ENCODE measurements at regions not wholly inside any gene's neighbourhood (a gene's known extent, or its start where the extent isn't known, plus 50 kb on each side); places are given as distances from the start of the nearest gene placed in this dataset.

- no peaks in the 10 kb centered on the region for H3K27me3 ChIP-seq (ENCODE audit: control insufficient read depth in 5 of 5, insufficient read depth in 4 of 5, low read length in 5 of 5)
- H3K9me3 ChIP-seq (ENCODE audit: control insufficient read depth in 5 of 5, low read length in 5 of 5): peaks cover 0 to 2% (median 0%) of the 10 kb centered on the region in 5 donors
- H3K4me1 ChIP-seq (ENCODE audit: control insufficient read depth in 5 of 5, insufficient read depth in 5 of 5, low read length in 5 of 5): peaks cover 10 to 32% (median 23%) of the 10 kb centered on the region in 5 donors
- H3K36me3 ChIP-seq (ENCODE audit: control insufficient read depth in 5 of 5, insufficient read depth in 5 of 5, low read length in 5 of 5): no peaks in the 10 kb centered on the region
- H3K9ac ChIP-seq (ENCODE audit: low read length in 5 of 5): no peak overlapping the region
- peak overlapping the region; percentile 91 for H3K27ac ChIP-seq (ENCODE audit: low read depth, low read length)
- no peak overlapping the region for H3K4me3 ChIP-seq (ENCODE audit: low read depth in 1 of 5, low read length in 5 of 5)
Measured at GRCh38 chr9:88653911-88654310, 118.9 kb downstream of the NXNL2 start.

DNA sequence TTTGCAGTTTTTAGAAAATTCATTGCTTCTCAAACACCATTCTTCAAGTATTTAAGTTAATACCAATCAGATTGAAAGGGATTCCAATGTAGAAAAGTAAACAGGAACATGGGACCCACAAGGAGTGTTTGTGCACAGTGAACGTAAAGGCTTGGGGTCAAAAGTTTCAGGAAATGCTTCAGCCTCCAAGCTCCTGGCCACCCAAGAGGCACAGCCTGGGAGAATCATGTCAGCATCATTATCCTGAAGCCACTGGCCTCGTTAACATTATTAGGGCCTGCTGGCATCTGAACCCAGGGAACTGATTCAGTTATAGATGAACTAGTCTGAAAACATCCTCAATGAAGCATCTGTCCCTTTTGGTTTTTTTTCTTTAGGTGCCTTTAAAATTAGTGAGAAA lies 122.9 kb downstream of the NXNL2 start:
- Histone ChIP-seq H3K27ac (ENCODE audit: low read depth, low read length) (peak overlapping the region; percentile 2), H3K9me3 (ENCODE audit: control insufficient read depth in 5 of 5, low read length in 5 of 5) (no peaks in the 10 kb centered on the region), H3K27me3 (ENCODE audit: control insufficient read depth in 5 of 5, insufficient read depth in 4 of 5, low read length in 5 of 5) (no peaks in the 10 kb centered on the region), H3K9ac (ENCODE audit: low read length in 5 of 5) (peak overlapping the region in 1 of 5 donors; percentile 60), H3K36me3 (ENCODE audit: control insufficient read depth in 5 of 5, insufficient read depth in 5 of 5, low read length in 5 of 5) (no peaks in the 10 kb centered on the region), H3K4me1 (ENCODE audit: control insufficient read depth in 5 of 5, insufficient read depth in 5 of 5, low read length in 5 of 5) (peaks cover 5 to 21% (median 14%) of the 10 kb centered on the region in 5 donors), H3K4me3 (ENCODE audit: low read depth in 1 of 5, low read length in 5 of 5) (no peak overlapping the region)

GRCh38 chr9:88658311-88658822 lies 123.4 kb downstream of the NXNL2 start:
- no peaks in the 10 kb centered on the region for H3K36me3 ChIP-seq (ENCODE audit: control insufficient read depth in 5 of 5, insufficient read depth in 5 of 5, low read length in 5 of 5)
- no peaks in the 10 kb centered on the region for H3K27me3 ChIP-seq (ENCODE audit: control insufficient read depth in 5 of 5, insufficient read depth in 4 of 5, low read length in 5 of 5)
- H3K9ac ChIP-seq (ENCODE audit: low read length in 5 of 5): peak overlapping the region in 1 of 5 donors; percentile 60
- peak overlapping the region; percentile 2 for H3K27ac ChIP-seq (ENCODE audit: low read depth, low read length)
- H3K9me3 ChIP-seq (ENCODE audit: control insufficient read depth in 5 of 5, low read length in 5 of 5): no peaks in the 10 kb centered on the region
- H3K4me3 ChIP-seq (ENCODE audit: low read depth in 1 of 5, low read length in 5 of 5): no peak overlapping the region
- peaks cover 5 to 16% (median 9%) of the 10 kb centered on the region in 5 donors for H3K4me1 ChIP-seq (ENCODE audit: control insufficient read depth in 5 of 5, insufficient read depth in 5 of 5, low read length in 5 of 5)

GRCh38 chr9:88659126-88659525 lies 124.1 kb downstream of the NXNL2 start:
- peaks cover 0 to 2% (median 0%) of the 10 kb centered on the region in 5 donors for H3K9me3 ChIP-seq (ENCODE audit: control insufficient read depth in 5 of 5, low read length in 5 of 5)
- no peak overlapping the region for H3K9ac ChIP-seq (ENCODE audit: low read length in 5 of 5)
- no peak overlapping the region for H3K27ac ChIP-seq (ENCODE audit: low read depth, low read length)
- H3K4me1 ChIP-seq (ENCODE audit: control insufficient read depth in 5 of 5, insufficient read depth in 5 of 5, low read length in 5 of 5): peaks cover 2 to 8% (median 3%) of the 10 kb centered on the region in 5 donors
- no peak overlapping the region for H3K4me3 ChIP-seq (ENCODE audit: low read depth in 1 of 5, low read length in 5 of 5)
- H3K27me3 ChIP-seq (ENCODE audit: control insufficient read depth in 5 of 5, insufficient read depth in 4 of 5, low read length in 5 of 5): no peaks in the 10 kb centered on the region
- no peaks in the 10 kb centered on the region for H3K36me3 ChIP-seq (ENCODE audit: control insufficient read depth in 5 of 5, insufficient read depth in 5 of 5, low read length in 5 of 5)

DNA sequence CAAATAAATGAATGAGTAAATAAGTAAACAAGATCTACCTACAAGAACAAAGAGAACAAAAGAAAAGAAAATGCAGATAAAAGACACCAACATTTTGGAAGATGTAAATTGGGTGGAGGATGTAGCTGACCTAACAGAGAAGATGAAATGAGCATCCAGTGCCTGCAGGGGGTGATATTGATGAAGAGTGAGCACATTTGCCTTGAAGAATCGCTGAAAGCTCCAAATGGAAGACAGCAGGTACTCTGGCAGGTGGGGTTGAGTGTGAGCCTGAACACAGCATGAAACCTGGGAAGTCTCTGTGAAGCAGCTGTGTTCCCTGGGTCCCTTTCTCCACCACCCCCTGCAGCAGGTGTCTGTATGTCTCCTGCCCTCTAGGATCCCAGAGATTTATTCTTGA lies 125.6 kb downstream of the NXNL2 start:
- H3K9ac ChIP-seq (ENCODE audit: low read length in 5 of 5): no peak overlapping the region
- H3K4me3 ChIP-seq (ENCODE audit: low read depth in 1 of 5, low read length in 5 of 5): no peak overlapping the region
- peaks cover 0 to 6% (median 0%) of the 10 kb centered on the region in 5 donors for H3K4me1 ChIP-seq (ENCODE audit: control insufficient read depth in 5 of 5, insufficient read depth in 5 of 5, low read length in 5 of 5)
- no peaks in the 10 kb centered on the region for H3K27me3 ChIP-seq (ENCODE audit: control insufficient read depth in 5 of 5, insufficient read depth in 4 of 5, low read length in 5 of 5)
- H3K36me3 ChIP-seq (ENCODE audit: control insufficient read depth in 5 of 5, insufficient read depth in 5 of 5, low read length in 5 of 5): no peaks in the 10 kb centered on the region
- peaks cover 0 to 4% (median 0%) of the 10 kb centered on the region in 5 donors for H3K9me3 ChIP-seq (ENCODE audit: control insufficient read depth in 5 of 5, low read length in 5 of 5)
- H3K27ac ChIP-seq (ENCODE audit: low read depth, low read length): no peak overlapping the region

DNA sequence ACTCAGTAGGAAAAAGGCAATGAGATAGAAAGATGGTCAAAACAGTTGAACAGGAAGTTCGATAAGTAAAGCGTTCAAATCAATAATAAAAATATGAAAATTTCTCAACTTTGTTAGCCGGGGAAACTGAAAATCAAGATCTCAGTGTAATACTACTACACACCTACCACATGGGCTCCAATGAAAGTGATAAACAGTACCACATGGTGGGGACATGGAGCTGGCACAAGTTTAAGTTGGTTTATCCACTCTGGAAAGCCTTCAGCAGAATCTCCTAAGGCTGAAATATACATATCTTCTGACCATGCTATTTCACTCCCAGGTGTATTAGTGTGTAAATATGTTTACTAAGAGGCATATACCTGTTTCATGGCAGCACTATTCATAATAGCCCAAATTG lies 126.8 kb downstream of the NXNL2 start:
- Histone ChIP-seq H3K4me3 (ENCODE audit: low read depth in 1 of 5, low read length in 5 of 5) (no peak overlapping the region), H3K36me3 (ENCODE audit: control insufficient read depth in 5 of 5, insufficient read depth in 5 of 5, low read length in 5 of 5) (no peaks in the 10 kb centered on the region), H3K4me1 (ENCODE audit: control insufficient read depth in 5 of 5, insufficient read depth in 5 of 5, low read length in 5 of 5) (peaks cover 0 to 6% (median 0%) of the 10 kb centered on the region in 5 donors), H3K27ac (ENCODE audit: low read depth, low read length) (no peak overlapping the region), H3K9ac (ENCODE audit: low read length in 5 of 5) (no peak overlapping the region), H3K27me3 (ENCODE audit: control insufficient read depth in 5 of 5, insufficient read depth in 4 of 5, low read length in 5 of 5) (no peaks in the 10 kb centered on the region), H3K9me3 (ENCODE audit: control insufficient read depth in 5 of 5, low read length in 5 of 5) (peaks cover 0 to 4% (median 0%) of the 10 kb centered on the region in 5 donors)

DNA sequence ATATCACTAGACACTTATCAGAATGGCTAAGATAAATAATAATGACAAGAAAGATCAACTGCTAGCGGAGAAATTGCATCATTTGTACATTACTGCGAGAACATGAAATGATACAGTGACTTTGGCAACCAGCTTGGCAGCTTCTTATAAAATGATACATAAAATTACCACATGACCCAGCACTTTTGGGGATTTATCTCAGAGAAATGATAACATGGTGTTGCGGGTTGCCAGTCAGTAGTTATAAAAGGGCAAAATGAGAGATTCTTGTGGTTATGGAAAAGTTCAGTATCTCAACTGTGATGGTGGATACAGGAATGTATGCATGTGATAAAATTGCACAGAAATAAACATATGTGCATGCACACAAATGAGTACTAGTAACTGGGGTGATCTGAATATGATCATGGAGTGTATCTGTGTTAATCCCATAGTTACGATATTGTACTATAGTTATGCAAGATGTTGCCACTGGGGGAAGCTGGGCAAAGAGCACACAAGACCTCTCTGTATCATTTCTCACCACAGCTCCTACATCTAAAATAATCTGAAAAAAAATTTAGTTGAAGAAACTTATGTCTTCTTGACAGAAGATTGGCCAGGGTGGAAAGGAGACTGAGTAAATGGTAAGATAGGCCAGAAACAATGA lies 128.9 kb downstream of the NXNL2 start:
- Histone ChIP-seq H3K9ac (ENCODE audit: low read length in 5 of 5) (no peak overlapping the region), H3K4me3 (ENCODE audit: low read depth in 1 of 5, low read length in 5 of 5) (no peak overlapping the region), H3K27me3 (ENCODE audit: control insufficient read depth in 5 of 5, insufficient read depth in 4 of 5, low read length in 5 of 5) (no peaks in the 10 kb centered on the region), H3K4me1 (ENCODE audit: control insufficient read depth in 5 of 5, insufficient read depth in 5 of 5, low read length in 5 of 5) (no peaks in the 10 kb centered on the region), H3K27ac (ENCODE audit: low read depth, low read length) (no peak overlapping the region), H3K36me3 (ENCODE audit: control insufficient read depth in 5 of 5, insufficient read depth in 5 of 5, low read length in 5 of 5) (no peaks in the 10 kb centered on the region), H3K9me3 (ENCODE audit: control insufficient read depth in 5 of 5, low read length in 5 of 5) (peaks cover 0 to 4% (median 0%) of the 10 kb centered on the region in 5 donors)

DNA sequence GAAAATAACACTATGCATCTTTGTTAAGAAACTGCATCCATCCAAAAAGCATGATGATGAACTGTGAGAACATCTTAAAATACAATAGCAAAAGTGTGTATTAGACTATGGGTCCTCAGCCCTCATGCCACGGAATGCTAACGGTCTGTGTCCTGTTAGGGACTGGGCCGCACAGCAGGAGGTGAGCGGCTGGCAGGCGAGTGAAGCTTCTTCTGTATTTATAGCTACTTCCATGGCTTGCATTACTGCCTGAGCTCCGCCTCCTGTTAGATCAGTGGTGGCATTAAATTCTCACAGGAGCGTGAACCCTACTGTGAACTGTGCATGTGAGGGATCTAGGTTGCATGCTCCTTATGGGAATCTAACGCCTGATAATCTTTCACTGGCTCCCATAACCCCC lies 129.8 kb downstream of the NXNL2 start:
- Histone ChIP-seq H3K27me3 (ENCODE audit: control insufficient read depth in 5 of 5, insufficient read depth in 4 of 5, low read length in 5 of 5) (no peaks in the 10 kb centered on the region), H3K9me3 (ENCODE audit: control insufficient read depth in 5 of 5, low read length in 5 of 5) (peaks cover 0 to 4% (median 0%) of the 10 kb centered on the region in 5 donors), H3K9ac (ENCODE audit: low read length in 5 of 5) (no peak overlapping the region), H3K27ac (ENCODE audit: low read depth, low read length) (no peak overlapping the region), H3K36me3 (ENCODE audit: control insufficient read depth in 5 of 5, insufficient read depth in 5 of 5, low read length in 5 of 5) (no peaks in the 10 kb centered on the region), H3K4me1 (ENCODE audit: control insufficient read depth in 5 of 5, insufficient read depth in 5 of 5, low read length in 5 of 5) (no peaks in the 10 kb centered on the region), H3K4me3 (ENCODE audit: low read depth in 1 of 5, low read length in 5 of 5) (no peak overlapping the region)

- Histone ChIP-seq H3K4me1 (ENCODE audit: control insufficient read depth in 5 of 5, insufficient read depth in 5 of 5, low read length in 5 of 5) (no peaks in the 10 kb centered on the region), H3K27ac (ENCODE audit: low read depth, low read length) (no peak overlapping the region), H3K36me3 (ENCODE audit: control insufficient read depth in 5 of 5, insufficient read depth in 5 of 5, low read length in 5 of 5) (no peaks in the 10 kb centered on the region), H3K4me3 (ENCODE audit: low read depth in 1 of 5, low read length in 5 of 5) (no peak overlapping the region), H3K9ac (ENCODE audit: low read length in 5 of 5) (no peak overlapping the region), H3K27me3 (ENCODE audit: control insufficient read depth in 5 of 5, insufficient read depth in 4 of 5, low read length in 5 of 5) (peaks cover 0 to 4% (median 0%) of the 10 kb centered on the region in 5 donors), H3K9me3 (ENCODE audit: control insufficient read depth in 5 of 5, low read length in 5 of 5) (peaks cover 0 to 3% (median 0%) of the 10 kb centered on the region in 5 donors)
Measured at GRCh38 chr9:88672874-88673689, 138.1 kb downstream of the NXNL2 start.

DNA sequence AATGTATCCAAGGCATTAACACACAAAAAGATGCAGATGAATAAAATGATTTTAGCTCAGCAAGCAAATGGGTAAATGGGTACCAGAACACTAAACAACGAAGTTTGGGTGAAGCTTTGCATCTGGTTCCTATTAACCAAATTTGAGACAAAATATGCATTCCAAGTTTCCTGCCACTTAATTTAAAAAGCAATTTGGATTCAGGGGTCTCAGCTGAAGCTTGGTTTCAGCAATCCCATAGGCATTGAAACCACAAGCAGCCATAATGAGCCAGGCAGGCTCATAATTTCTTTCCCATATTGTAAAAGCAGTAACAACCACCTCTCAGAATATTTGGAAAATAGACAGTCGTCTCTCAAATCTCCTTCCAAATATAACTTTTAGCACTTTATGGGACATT lies 138.9 kb downstream of the NXNL2 start:
- H3K27me3 ChIP-seq (ENCODE audit: control insufficient read depth in 5 of 5, insufficient read depth in 4 of 5, low read length in 5 of 5): peaks cover 0 to 4% (median 0%) of the 10 kb centered on the region in 5 donors
- H3K36me3 ChIP-seq (ENCODE audit: control insufficient read depth in 5 of 5, insufficient read depth in 5 of 5, low read length in 5 of 5): no peaks in the 10 kb centered on the region
- H3K9ac ChIP-seq (ENCODE audit: low read length in 5 of 5): no peak overlapping the region
- H3K4me1 ChIP-seq (ENCODE audit: control insufficient read depth in 5 of 5, insufficient read depth in 5 of 5, low read length in 5 of 5): no peaks in the 10 kb centered on the region
- no peak overlapping the region for H3K27ac ChIP-seq (ENCODE audit: low read depth, low read length)
- H3K4me3 ChIP-seq (ENCODE audit: low read depth in 1 of 5, low read length in 5 of 5): no peak overlapping the region
- H3K9me3 ChIP-seq (ENCODE audit: control insufficient read depth in 5 of 5, low read length in 5 of 5): peaks cover 0 to 3% (median 0%) of the 10 kb centered on the region in 5 donors

All from subcutaneous abdominal adipose tissue (tissue), 5 donors.